ENCODE measurements at regions not wholly inside any gene's neighbourhood (a gene's known extent, or its start where the extent isn't known, plus 50 kb on each side); places are given as distances from the start of the nearest gene placed in this dataset.

GRCh38 chr1:213883618-213884017 lies 104.2 kb upstream of the PROX1 start:
- Mint-ChIP-seq H3K27ac (ENCODE audit: unreplicated experiment) (no peak overlapping the region), H3K9me3 (ENCODE audit: unreplicated experiment) (no peaks in the 10 kb centered on the region), H3K36me3 (ENCODE audit: unreplicated experiment) (no peaks in the 10 kb centered on the region), H3K4me3 (ENCODE audit: unreplicated experiment) (no peak overlapping the region), H3K4me1 (ENCODE audit: unreplicated experiment) (no peaks in the 10 kb centered on the region), H3K27me3 (ENCODE audit: unreplicated experiment) (no peaks in the 10 kb centered on the region)
- no peak for TF ChIP-seq CTCF (IDR thresholded peaks at IDR 0.05)
- DNase-seq (ENCODE audit: extremely low spot score, unreplicated experiment), result no peak

GRCh38 chr1:213884402-213884801 lies 103.4 kb upstream of the PROX1 start:
- Mint-ChIP-seq H3K4me3 (ENCODE audit: unreplicated experiment) (no peak overlapping the region), H3K36me3 (ENCODE audit: unreplicated experiment) (no peaks in the 10 kb centered on the region), H3K27me3 (ENCODE audit: unreplicated experiment) (no peaks in the 10 kb centered on the region), H3K9me3 (ENCODE audit: unreplicated experiment) (no peaks in the 10 kb centered on the region), H3K27ac (ENCODE audit: unreplicated experiment) (no peak overlapping the region), H3K4me1 (ENCODE audit: unreplicated experiment) (no peaks in the 10 kb centered on the region)
- no peak for TF ChIP-seq CTCF (IDR thresholded peaks at IDR 0.05)
- no peak for DNase-seq (ENCODE audit: extremely low spot score, unreplicated experiment)

GRCh38 chr1:213884942-213885341 lies 102.8 kb upstream of the PROX1 start:
- Mint-ChIP-seq H3K27me3 (ENCODE audit: unreplicated experiment) (no peaks in the 10 kb centered on the region), H3K4me3 (ENCODE audit: unreplicated experiment) (no peak overlapping the region), H3K4me1 (ENCODE audit: unreplicated experiment) (no peaks in the 10 kb centered on the region), H3K36me3 (ENCODE audit: unreplicated experiment) (no peaks in the 10 kb centered on the region), H3K9me3 (ENCODE audit: unreplicated experiment) (no peaks in the 10 kb centered on the region), H3K27ac (ENCODE audit: unreplicated experiment) (no peak overlapping the region)
- DNase-seq (ENCODE audit: extremely low spot score, unreplicated experiment), result no peak
- TF ChIP-seq CTCF (IDR thresholded peaks at IDR 0.05), result no peak

GRCh38 chr1:213887842-213888241 lies 99.9 kb upstream of the PROX1 start:
- no peak for TF ChIP-seq CTCF (IDR thresholded peaks at IDR 0.05)
- no peak overlapping the region for H3K4me3 Mint-ChIP-seq (ENCODE audit: unreplicated experiment)

GRCh38 chr1:213891989-213892902 lies 95.5 kb upstream of the PROX1 start:
- no peaks in the 10 kb centered on the region for H3K9me3 Mint-ChIP-seq (ENCODE audit: unreplicated experiment)
- no peaks in the 10 kb centered on the region for H3K36me3 Mint-ChIP-seq (ENCODE audit: unreplicated experiment)
- no peak for DNase-seq (ENCODE audit: extremely low spot score, unreplicated experiment)
- TF ChIP-seq CTCF (IDR thresholded peaks at IDR 0.05), result no peak
- no peak overlapping the region for H3K27ac Mint-ChIP-seq (ENCODE audit: unreplicated experiment)
- H3K4me1 Mint-ChIP-seq (ENCODE audit: unreplicated experiment), result no peaks in the 10 kb centered on the region
- no peak overlapping the region for H3K4me3 Mint-ChIP-seq (ENCODE audit: unreplicated experiment)
- H3K27me3 Mint-ChIP-seq (ENCODE audit: unreplicated experiment), result no peaks in the 10 kb centered on the region

More at GRCh38 chr1:213887842-213888241, 99.9 kb upstream of the PROX1 start:
- Mint-ChIP-seq H3K27me3 (ENCODE audit: unreplicated experiment) (no peaks in the 10 kb centered on the region), H3K9me3 (ENCODE audit: unreplicated experiment) (no peaks in the 10 kb centered on the region), H3K27ac (ENCODE audit: unreplicated experiment) (no peak overlapping the region), H3K36me3 (ENCODE audit: unreplicated experiment) (no peaks in the 10 kb centered on the region), H3K4me1 (ENCODE audit: unreplicated experiment) (no peaks in the 10 kb centered on the region)
- no peak for DNase-seq (ENCODE audit: extremely low spot score, unreplicated experiment)

Measured in osteocyte (in vitro differentiated cells).